ENCODE measurements at regions not wholly inside any gene's neighbourhood (a gene's known extent, or its start where the extent isn't known, plus 50 kb on each side); places are given as distances from the start of the nearest gene placed in this dataset.

DNA sequence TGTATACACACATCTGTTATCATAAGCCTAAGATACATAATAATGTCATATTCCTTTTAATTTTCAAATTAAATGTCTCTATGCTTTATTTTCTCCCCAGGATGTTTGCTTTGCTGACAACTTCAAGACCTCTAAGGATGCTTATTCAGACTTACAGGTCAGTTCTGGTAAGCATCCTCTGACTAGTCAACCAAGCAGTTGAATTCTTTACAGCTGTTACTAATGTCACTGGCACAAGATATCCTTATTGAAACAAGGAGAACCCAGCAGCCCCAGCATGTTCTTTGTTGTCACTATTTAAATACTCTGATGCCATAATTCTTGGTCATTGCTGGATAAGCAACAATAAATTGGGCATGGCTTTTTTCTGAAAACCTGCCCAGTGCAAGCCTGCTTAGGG lies 232.3 kb upstream of the PMFBP1 start:
- TF ChIP-seq CTCF (IDR thresholded peaks at IDR 0.05; ENCODE audit: poor library complexity) (no peak), EZH2 (IDR thresholded peaks at IDR 0.05; ENCODE audit: borderline replicate concordance) (no peak), EZH2phosphoT487 (IDR thresholded peaks at IDR 0.05; ENCODE audit: low read depth, severe bottlenecking, unreplicated experiment) (no peak)

Measured in hepatocyte (in vitro differentiated cells).